ENCODE measurements at regions not wholly inside any gene's neighbourhood (a gene's known extent, or its start where the extent isn't known, plus 50 kb on each side); places are given as distances from the start of the nearest gene placed in this dataset.

- DNase-seq (ENCODE audit: low read depth in 1 of 2, low spot score in 1 of 2): no peak
Observed at GRCh38 chr6:156564807-156565149, 212.4 kb upstream of the ARID1B start.

- peak; percentile 62 to 69 for DNase-seq (ENCODE audit: low read depth in 1 of 2, low spot score in 1 of 2)
Observed at GRCh38 chr6:156564127-156564806, 212.9 kb upstream of the ARID1B start.

DNA sequence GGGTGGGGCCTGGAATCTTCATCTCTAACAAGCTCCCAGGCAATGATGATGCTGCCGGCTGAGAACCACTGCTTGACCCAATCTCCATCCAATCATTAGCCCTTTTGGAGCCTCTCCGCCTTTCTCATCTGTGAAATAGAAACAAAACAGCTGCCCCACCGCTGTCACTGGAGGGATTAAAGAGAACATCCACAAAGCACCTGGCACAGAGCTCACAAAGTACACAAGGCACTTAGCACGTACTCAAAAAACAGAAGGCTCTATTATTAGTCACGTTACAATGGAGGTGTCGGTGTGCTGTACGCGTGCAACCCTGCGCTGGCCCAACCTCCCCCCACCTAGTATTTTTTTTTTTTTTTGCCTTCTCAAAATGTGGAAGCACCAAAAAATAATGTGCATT lies 213.5 kb upstream of the ARID1B start:
- no peak for DNase-seq (ENCODE audit: low read depth in 1 of 2, low spot score in 1 of 2)

DNA sequence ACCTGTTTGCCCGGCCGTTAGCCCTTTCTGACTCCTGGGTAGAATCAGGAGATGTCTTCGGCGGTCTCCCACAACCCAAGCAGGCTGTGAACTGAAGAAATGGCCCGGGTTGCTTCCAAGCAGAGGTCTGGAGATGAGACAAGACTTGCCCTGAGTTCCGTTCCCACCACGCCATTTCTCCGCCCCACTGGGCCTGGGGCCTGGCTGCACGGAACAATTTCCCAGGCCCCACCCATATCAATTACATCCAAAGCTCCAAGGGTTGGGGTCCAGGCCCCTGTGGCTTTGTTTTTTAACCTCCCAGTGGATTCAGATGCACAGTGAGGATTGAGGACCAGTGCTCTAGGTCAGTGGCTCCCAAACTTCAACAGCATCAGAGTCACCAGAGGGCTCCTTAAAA lies 214.5 kb upstream of the ARID1B start:
- DNase-seq (ENCODE audit: low read depth in 1 of 2, low spot score in 1 of 2): no peak

GRCh38 chr6:156562019-156562418 lies 215.2 kb upstream of the ARID1B start:
- no peak for DNase-seq (ENCODE audit: low read depth in 1 of 2, low spot score in 1 of 2)

GRCh38 chr6:156560476-156560875 lies 216.7 kb upstream of the ARID1B start:
- DNase-seq (ENCODE audit: low read depth in 1 of 2, low spot score in 1 of 2): no peak

GRCh38 chr6:156559162-156559690 lies 218.0 kb upstream of the ARID1B start:
- no peak for DNase-seq (ENCODE audit: low read depth in 1 of 2, low spot score in 1 of 2)

- DNase-seq (ENCODE audit: low read depth in 1 of 2, low spot score in 1 of 2): no peak
Observed at GRCh38 chr6:156557911-156558259, 219.3 kb upstream of the ARID1B start.

- DNase-seq (ENCODE audit: low read depth in 1 of 2, low spot score in 1 of 2): no peak
Observed at GRCh38 chr6:156557251-156557910, 219.8 kb upstream of the ARID1B start.

GRCh38 chr6:156556811-156557210 lies 220.4 kb upstream of the ARID1B start:
- no peak for DNase-seq (ENCODE audit: low read depth in 1 of 2, low spot score in 1 of 2)

DNA sequence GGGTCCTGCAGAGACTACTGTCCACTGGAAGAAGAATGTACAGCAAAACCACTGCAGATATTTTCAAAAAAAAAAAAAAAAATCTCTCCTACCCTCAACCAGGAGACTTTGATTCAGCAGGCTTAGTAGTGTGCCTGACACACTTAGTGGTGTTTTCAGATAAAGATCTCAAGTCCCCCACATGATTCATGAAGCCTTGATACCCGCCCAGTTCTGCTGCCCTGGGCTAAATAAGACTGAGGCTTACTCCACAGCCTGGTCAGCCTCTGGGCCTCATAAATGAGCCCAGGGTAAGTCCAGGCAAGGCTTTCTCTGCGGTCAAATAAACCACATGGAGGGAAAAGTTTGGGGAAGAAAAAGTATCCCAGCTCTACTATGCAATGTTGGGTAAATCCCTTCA lies 222.1 kb upstream of the ARID1B start:
- DNase-seq (ENCODE audit: low read depth in 1 of 2, low spot score in 1 of 2): no peak

GRCh38 chr6:156554160-156554559 lies 223.0 kb upstream of the ARID1B start:
- DNase-seq (ENCODE audit: low read depth in 1 of 2, low spot score in 1 of 2): no peak

GRCh38 chr6:156552849-156553248 lies 224.3 kb upstream of the ARID1B start:
- DNase-seq (ENCODE audit: low read depth in 1 of 2, low spot score in 1 of 2): no peak

DNA sequence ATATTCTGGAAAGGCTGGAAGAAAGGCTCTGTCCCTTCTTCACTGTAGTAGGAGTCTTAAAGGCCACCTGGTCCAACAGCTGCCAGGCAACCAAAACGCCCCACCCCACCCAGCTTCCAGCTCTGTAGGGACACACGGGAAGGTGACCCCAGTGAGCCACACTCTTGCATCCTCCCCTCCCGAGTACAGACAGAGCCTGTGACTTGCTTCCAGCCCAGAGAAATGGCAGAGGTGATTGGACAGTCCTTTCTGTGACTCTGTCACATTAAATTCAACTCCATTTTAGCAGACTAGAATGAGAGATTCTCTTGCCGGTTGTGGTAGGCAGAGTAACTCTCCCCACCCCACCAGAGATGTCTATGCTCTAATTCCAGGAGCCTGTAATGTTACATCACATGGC lies 226.2 kb upstream of the ARID1B start:
- DNase-seq (ENCODE audit: low read depth in 1 of 2, low spot score in 1 of 2): no peak

DNA sequence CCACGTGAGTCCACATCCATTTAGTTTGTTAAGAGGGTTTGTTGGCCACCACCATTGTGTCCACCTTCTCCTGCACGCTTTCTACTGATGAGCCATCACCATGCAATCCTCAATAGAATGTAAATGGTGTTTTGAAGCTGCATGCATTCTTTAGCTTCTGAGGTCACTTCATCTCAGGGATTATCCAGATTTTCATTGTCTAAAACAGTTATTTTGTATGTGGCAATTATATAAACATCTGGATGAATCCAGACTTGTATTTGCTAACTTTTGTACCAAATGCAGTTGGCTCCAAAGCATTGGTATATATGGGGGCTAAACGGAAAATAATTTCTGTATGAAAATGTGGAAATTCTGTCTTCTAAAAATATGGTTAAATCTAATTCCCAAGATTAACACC lies 231.2 kb upstream of the ARID1B start:
- no peak for DNase-seq (ENCODE audit: low read depth in 1 of 2, low spot score in 1 of 2)

DNA sequence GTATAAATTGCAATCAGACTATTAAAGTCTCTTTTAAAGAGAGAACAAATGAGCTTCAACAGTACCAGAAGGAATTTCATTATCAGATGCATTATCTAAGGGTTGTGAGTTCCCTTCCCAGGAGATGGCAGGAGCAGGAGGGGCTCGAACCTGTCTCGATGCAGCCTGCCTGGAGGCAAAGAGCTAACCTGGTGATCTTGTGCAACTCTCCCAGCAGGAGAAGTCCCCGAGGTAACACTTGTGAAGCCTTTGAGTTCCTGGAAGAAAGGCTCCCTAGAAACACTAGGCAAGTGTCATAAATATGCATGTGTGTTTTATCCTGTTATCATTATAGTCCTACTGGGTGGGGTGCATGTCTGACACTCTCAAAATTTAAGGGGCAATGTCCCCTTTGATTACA lies 232.2 kb upstream of the ARID1B start:
- DNase-seq (ENCODE audit: low read depth in 1 of 2, low spot score in 1 of 2): no peak

DNA sequence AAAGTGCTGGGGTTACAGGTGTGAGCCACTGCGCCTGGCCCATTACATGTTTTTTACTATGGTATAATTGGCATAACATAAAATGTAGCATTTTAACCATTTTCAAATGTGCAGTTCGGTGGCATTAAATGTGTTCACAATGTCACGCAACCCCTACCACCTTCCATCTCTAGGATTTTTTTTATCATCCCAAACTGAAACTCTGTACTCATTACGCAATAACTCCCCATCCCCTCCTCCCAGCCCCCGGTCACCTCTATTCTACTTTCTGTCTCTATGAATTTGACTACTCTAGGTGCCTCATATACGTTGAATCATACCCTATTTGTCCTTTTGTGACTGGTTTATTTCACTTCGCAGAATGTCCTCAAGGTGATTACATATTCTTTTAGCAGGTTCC lies 233.1 kb upstream of the ARID1B start:
- no peak for DNase-seq (ENCODE audit: low read depth in 1 of 2, low spot score in 1 of 2)

DNA sequence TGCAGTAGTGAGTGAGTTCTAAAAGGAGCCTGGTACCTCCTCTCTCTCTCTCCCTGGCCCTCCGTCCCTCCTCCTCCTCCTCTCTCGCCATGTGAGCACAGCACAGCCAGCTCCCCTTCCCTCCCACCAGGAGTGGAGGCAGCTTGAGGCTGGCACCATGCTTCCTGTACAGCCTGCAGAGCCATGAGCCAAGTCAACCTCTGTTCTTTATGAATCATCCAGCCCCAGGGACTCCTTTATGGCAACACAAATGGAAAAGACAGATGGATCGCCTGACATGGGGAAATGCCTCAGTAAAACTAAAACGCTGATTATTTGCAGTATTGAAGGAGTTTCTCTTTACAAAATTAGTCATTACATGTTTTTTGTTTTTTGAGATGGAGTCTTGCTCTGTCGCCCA lies 233.7 kb upstream of the ARID1B start:
- DNase-seq (ENCODE audit: low read depth in 1 of 2, low spot score in 1 of 2): no peak

DNA sequence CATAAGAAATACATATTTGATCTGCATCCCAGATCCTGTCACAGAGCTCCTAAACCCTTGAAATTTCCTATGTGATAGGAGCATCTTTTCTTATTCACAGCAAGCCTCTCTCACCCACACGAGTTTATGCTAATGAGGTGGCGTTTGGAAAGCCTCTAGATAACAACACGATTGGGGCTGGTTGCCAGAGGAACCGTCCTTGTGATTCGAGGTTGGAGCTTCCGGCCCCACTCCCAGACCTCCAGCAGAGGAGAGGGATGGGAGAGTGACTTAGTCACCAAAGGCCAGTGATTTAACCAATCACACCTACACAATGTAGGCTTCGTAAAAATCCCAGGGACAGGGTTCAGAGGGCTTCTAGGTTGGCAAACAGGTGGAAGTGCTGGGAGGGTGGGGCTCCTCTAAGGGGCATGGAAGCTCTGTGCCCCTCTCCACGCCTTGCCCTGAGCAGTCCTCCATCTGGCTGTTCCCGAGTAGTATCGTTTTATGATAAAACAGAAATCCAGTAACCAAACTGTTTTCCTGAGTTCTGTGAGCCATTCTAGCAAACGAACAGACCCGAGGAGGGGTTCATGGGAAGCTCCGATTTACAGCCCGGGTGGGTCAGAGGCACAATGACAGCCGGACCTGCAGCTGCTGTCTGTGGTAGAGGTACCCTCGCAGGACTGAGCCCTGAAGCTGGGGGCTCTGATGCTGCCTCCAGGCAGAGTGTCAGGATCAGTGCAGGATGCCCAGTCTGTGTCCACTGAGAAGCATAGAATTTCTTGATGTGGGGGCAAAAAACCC lies 238.1 kb upstream of the ARID1B start:
- no peak for DNase-seq (ENCODE audit: low read depth in 1 of 2, low spot score in 1 of 2)

DNA sequence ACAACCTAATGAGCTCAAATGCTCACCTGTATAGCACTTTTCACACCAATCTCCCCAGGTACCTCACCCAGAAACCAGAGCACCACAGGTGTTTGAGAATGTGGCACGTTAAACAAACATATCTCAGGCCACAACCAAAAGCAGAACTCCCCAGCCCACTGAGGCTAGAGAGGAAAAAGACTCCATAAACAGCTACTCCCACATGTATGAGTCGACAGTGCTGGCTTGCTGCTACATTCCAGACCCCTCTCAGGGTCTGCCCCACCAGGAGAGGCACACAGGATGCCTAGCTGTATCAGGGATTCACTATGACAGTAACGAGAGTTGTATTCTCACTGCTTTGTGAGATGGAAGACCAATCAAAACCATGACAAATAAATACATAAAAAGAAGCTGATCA lies 242.6 kb upstream of the ARID1B start:
- no peak for DNase-seq (ENCODE audit: low read depth in 1 of 2, low spot score in 1 of 2)

GRCh38 chr6:156533872-156534524 lies 243.2 kb upstream of the ARID1B start:
- DNase-seq (ENCODE audit: low read depth in 1 of 2, low spot score in 1 of 2): no peak

GRCh38 chr6:156526081-156526480 lies 251.1 kb upstream of the ARID1B start:
- DNase-seq (ENCODE audit: low read depth in 1 of 2, low spot score in 1 of 2): no peak
